Breast epithelium (tissue), 4 donors: ENCODE measurements at regions not wholly inside any gene's neighbourhood (a gene's known extent, or its start where the extent isn't known, plus 50 kb on each side); places are given as distances from the start of the nearest gene placed in this dataset.

ENCODE experiments used
- DNase-seq, 2 donors: peaks; one replicate each; pipeline ENCODE4 v3.0.0-alpha.2; 2019; ENCODE audit warnings: low spot score in 2 of 2
- H3K27ac ChIP-seq, 2 donors: fragments of 200-600 bp; sonication (generic) in 1 of 2; one replicate each; pipeline ENCODE4 v1.5.1; 2016 to 2019; ENCODE audit warnings: mild to moderate bottlenecking in 1 of 2
- H3K27me3 ChIP-seq, 2 donors: fragments of 200-600 bp; sonication (generic) in 1 of 2; one replicate each; pipeline versions ENCODE4 v1.5.1 to v1.6.0; 2017 to 2019; ENCODE audit warnings: control low read depth in 1 of 2, mild to moderate bottlenecking in 1 of 2
- H3K36me3 ChIP-seq: fragments of 200-600 bp; one replicate; pipeline ENCODE4 v1.5.1; 2019
- H3K4me1 ChIP-seq, 2 donors: fragments of 200-600 bp; sonication (generic); one replicate each; pipeline ENCODE4 v1.5.1; 2016 to 2019; ENCODE audit warnings: control low read depth in 1 of 2
- H3K4me3 ChIP-seq, 3 donors: fragments of 200-600 bp; sonication (generic); 1 replicate in 2 of 3; 2 replicates in 1 of 3; pipeline ENCODE4 v1.5.1; 2016 to 2019; ENCODE audit warnings: mild to moderate bottlenecking in 3 of 3, moderate library complexity in 2 of 3
- H3K9me3 ChIP-seq, 2 donors: fragments of 200-600 bp; sonication (generic) in 1 of 2; one replicate each; pipeline ENCODE4 v1.5.1; 2016 to 2019; ENCODE audit warnings: control low read depth in 1 of 2
- POLR2A ChIP-seq: fragments of 450-650 bp; IDR thresholded peaks from one replicate; pipeline ENCODE4 v1.6.1; 2016; ENCODE audit warnings: antibody characterized with exemption, mild to moderate bottlenecking, moderate library complexity
- POLR2AphosphoS5 ChIP-seq, 3 donors: sonication (generic); formaldehyde crosslinking; IDR thresholded peaks; one replicate each; pipeline ENCODE4 v1.6.1; 2017; ENCODE audit warnings: antibody characterized with exemption in 3 of 3
- intact Hi-C: fragments of 100-400 bp; cut with DNase I; formaldehyde crosslinking; loops from one replicate; pipeline ENCODE4 v1.15.1; 2023; ENCODE audit warnings: low total_unique reads
- TF ChIP-seq, protein P1 (sequence below), 3 donors: fragments of 450-650 bp; IDR thresholded peaks; one replicate each; pipeline ENCODE4 v1.5.1; 2016 to 2017; ENCODE audit warnings: antibody characterized with exemption in 3 of 3, mild to moderate bottlenecking in 3 of 3, moderate library complexity in 3 of 3

DNA sequence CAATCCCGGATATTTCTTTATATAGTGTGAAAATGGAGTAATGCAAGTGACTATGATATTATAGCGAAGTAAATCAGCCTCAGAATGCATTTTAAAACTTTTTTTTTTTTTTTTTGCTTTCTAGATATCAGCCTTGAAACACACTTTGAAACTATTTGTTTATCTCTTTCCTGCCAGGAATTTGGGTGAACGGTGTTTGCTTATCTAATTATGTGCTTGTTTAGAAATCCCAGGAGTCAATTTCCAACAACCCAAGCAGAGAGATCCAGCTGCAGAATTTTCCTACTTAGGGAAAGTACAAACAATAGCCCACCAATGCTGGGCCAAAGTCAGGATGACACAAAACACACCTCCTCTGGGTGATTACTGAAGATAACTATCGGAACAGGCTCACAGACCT lies 958.8 kb downstream of the PCDH18 start:
- Histone ChIP-seq H3K36me3 (no peaks in the 10 kb centered on the region), H3K4me1 (no peaks in the 10 kb centered on the region), H3K9me3 (no peaks in the 10 kb centered on the region), H3K4me3 (no peak overlapping the region), H3K27me3 (no peaks in the 10 kb centered on the region), H3K27ac (no peak overlapping the region)
- DNase-seq: no peak
- intact Hi-C loops: no loop called here
- TF ChIP-seq POLR2AphosphoS5 (IDR thresholded peaks at IDR 0.05): no peak
- no peak for TF ChIP-seq POLR2A
- TF ChIP-seq, protein P1, sequence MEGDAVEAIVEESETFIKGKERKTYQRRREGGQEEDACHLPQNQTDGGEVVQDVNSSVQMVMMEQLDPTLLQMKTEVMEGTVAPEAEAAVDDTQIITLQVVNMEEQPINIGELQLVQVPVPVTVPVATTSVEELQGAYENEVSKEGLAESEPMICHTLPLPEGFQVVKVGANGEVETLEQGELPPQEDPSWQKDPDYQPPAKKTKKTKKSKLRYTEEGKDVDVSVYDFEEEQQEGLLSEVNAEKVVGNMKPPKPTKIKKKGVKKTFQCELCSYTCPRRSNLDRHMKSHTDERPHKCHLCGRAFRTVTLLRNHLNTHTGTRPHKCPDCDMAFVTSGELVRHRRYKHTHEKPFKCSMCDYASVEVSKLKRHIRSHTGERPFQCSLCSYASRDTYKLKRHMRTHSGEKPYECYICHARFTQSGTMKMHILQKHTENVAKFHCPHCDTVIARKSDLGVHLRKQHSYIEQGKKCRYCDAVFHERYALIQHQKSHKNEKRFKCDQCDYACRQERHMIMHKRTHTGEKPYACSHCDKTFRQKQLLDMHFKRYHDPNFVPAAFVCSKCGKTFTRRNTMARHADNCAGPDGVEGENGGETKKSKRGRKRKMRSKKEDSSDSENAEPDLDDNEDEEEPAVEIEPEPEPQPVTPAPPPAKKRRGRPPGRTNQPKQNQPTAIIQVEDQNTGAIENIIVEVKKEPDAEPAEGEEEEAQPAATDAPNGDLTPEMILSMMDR (IDR thresholded peaks at IDR 0.05): no peak

DNA sequence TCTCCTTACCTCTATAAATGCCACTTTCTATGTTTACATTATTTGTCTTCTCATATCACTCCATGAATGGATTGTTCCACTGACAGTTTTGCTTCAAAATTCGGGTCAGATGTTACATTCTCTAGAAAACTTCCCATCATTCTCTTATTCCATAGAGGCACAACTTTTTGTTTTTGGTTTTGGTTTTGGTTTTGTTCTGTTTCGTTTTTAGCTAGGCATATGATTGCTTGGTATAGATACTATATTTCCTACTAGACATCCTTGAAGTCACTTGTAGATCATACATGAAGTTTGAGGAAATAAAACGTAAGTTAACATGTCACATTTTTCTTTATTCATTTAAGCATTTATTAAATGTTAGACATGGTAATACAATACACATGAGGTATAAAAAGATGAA lies 961.0 kb downstream of the PCDH18 start:
- Histone ChIP-seq H3K9me3 (no peaks in the 10 kb centered on the region), H3K27me3 (no peaks in the 10 kb centered on the region), H3K27ac (no peak overlapping the region), H3K36me3 (no peaks in the 10 kb centered on the region), H3K4me3 (no peak overlapping the region), H3K4me1 (no peaks in the 10 kb centered on the region)
- TF ChIP-seq, protein P1 (IDR thresholded peaks at IDR 0.05): no peak
- TF ChIP-seq POLR2A (no peak), POLR2AphosphoS5 (IDR thresholded peaks at IDR 0.05) (no peak)
- DNase-seq: no peak
- intact Hi-C loops: no loop called here

DNA sequence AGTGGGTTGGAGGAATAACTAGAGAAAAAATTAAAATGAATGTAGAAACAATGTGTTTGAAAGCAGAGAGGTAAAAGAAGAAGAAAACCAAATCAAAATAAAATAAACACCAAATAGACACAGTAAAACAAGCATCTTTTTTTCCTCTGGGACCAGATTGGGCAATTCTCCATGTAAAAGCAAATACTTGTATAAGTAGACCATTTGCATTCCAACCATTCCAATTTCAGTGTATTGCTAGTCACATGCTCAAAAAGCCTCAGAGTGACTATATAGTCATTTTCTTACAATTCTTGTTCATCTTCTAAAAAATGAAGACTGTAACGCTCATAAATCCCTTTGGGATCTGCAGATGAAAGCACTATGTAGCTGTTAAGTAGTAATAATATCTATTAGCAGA lies 969.5 kb downstream of the PCDH18 start:
- TF ChIP-seq, protein P1 (IDR thresholded peaks at IDR 0.05): no peak
- TF ChIP-seq POLR2A (no peak), POLR2AphosphoS5 (IDR thresholded peaks at IDR 0.05) (no peak)
- H3K4me1 ChIP-seq: no peaks in the 10 kb centered on the region
- no peak overlapping the region for H3K27ac ChIP-seq
- H3K27me3 ChIP-seq: no peaks in the 10 kb centered on the region
- no peaks in the 10 kb centered on the region for H3K36me3 ChIP-seq
- DNase-seq: no peak
- no peaks in the 10 kb centered on the region for H3K9me3 ChIP-seq
- intact Hi-C loops: no loop called here
- H3K4me3 ChIP-seq: no peak overlapping the region

DNA sequence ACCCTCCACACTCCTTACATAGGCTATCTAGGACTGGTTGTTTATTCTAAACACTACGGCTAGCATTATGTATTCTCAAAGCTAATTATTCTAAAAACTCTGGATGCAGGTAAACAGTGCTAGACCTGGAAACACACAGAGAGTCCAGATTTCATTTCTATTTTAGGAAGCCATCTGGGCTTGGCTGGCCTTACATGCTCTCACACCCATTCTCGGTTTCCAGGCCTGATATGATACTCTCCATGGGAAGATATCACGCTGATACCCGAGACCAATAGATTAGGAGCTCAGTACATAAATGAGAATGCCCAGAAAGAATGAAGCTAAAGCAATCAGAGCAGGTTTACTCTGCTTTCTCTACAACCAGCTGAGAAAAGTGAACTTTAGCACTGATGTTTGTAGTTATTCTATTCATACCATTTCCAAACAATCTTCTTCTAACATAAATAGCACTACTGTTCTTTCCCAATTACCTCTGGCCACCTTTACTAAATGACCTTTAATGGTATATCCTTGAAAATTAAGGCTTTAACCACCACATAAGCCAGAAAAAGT lies 973.3 kb downstream of the PCDH18 start:
- DNase-seq: no peak
- TF ChIP-seq POLR2AphosphoS5 (IDR thresholded peaks at IDR 0.05) (no peak), POLR2A (no peak)
- TF ChIP-seq, protein P1 (IDR thresholded peaks at IDR 0.05): no peak
- intact Hi-C loops: no loop called here
- no peak overlapping the region for H3K27ac ChIP-seq
- no peaks in the 10 kb centered on the region for H3K4me1 ChIP-seq
- no peaks in the 10 kb centered on the region for H3K27me3 ChIP-seq
- H3K36me3 ChIP-seq: no peaks in the 10 kb centered on the region
- no peaks in the 10 kb centered on the region for H3K9me3 ChIP-seq
- H3K4me3 ChIP-seq: no peak overlapping the region

DNA sequence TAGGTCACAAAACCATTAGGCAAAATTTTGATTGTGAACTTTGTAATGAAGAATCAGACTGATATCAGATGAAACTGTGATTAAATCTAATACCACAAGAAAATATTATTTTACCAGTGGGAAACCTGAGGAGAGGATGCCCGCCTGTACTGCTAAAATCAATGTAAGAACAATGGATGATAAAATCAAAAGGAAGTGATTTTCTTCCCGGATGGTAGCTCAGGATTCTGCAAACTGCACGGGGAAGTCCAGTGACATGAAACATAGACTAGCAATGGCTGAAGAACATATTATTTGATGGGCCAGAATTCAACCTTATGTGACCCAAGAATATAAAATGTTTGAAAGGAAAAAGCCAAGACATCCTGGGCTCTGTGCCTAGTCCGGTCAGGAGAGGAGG lies 974.9 kb downstream of the PCDH18 start:
- intact Hi-C loops: no loop called here
- TF ChIP-seq, protein P1 (IDR thresholded peaks at IDR 0.05): no peak
- TF ChIP-seq POLR2AphosphoS5 (IDR thresholded peaks at IDR 0.05) (no peak), POLR2A (no peak)
- no peak for DNase-seq

More for the DNA sequence above, 974.9 kb downstream of the PCDH18 start:
- H3K4me1 ChIP-seq: no peaks in the 10 kb centered on the region
- no peaks in the 10 kb centered on the region for H3K36me3 ChIP-seq
- H3K9me3 ChIP-seq: no peaks in the 10 kb centered on the region
- no peaks in the 10 kb centered on the region for H3K27me3 ChIP-seq
- no peak overlapping the region for H3K4me3 ChIP-seq
- no peak overlapping the region for H3K27ac ChIP-seq
